PC-3 (cell line): ENCODE measurements at regions not wholly inside any gene's neighbourhood (a gene's known extent, or its start where the extent isn't known, plus 50 kb on each side); places are given as distances from the start of the nearest gene placed in this dataset.

Experiments used
- CTCF ChIP-seq: fragments of 300-600 bp; sonication (generic); conservative IDR thresholded peaks from 2 replicates; pipeline ENCODE4 v1.5.1; 2017; ENCODE audit warnings: antibody characterized with exemption, low read depth, mild to moderate bottlenecking, low read length
- EZH2 ChIP-seq: fragments of 300-600 bp; sonication (generic); IDR thresholded peaks from one replicate; pipeline ENCODE4 v1.6.1; 2017; ENCODE audit warnings: antibody characterized with exemption, mild to moderate bottlenecking, low read length; ENCODE audit not compliant: unreplicated experiment
- EZH2phosphoT487 ChIP-seq: fragments of 300-600 bp; sonication (generic); IDR thresholded peaks from 2 replicates; pipeline ENCODE4 v1.6.1; 2018; ENCODE audit warnings: mild to moderate bottlenecking, antibody characterized with exemption, low read length, borderline replicate concordance

- TF ChIP-seq CTCF (no peak), EZH2phosphoT487 (no peak), EZH2 (no peak)
These were observed 112.5 kb upstream of the SOX6 start for GRCh38 chr11:16468735-16469453.
